ENCODE measurements at regions not wholly inside any gene's neighbourhood (a gene's known extent, or its start where the extent isn't known, plus 50 kb on each side); places are given as distances from the start of the nearest gene placed in this dataset.

DNA sequence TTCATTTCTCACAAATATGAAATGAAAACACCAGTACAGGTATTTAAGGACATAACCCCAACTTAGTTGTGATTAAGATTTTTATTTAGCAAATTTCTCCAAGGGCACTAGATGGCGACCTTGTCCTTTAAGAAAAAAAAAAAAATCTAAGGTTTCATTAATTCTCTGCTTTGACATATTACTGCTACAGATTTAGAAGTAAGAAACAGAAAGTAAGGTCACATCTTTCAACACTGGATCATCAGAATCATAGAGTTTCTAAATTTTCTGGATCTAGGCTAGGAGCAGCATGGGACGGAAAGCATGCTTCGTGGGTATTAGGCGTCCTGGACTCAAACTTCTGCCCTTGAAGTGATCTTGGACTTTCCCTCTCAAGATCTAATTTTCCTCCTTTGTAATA is 85.5 kb upstream of the PRKG1 start:
- Histone ChIP-seq H3K79me2 (ENCODE audit: low read depth) (no peaks in the 10 kb centered on the region), H2AFZ (no peak overlapping the region), H3K4me3 (no peak overlapping the region), H4K20me1 (ENCODE audit: insufficient read depth) (no peaks in the 10 kb centered on the region), H3K36me3 (ENCODE audit: low read depth) (no peaks in the 10 kb centered on the region), H3K4me1 (replicated peaks; ENCODE audit: insufficient read depth) (0 out of 2 replicates have a peak, but pooled peaks cover 4% of the 10 kb centered on the region), H3K27me3 (ENCODE audit: insufficient read depth, low read depth) (peaks cover 20% of the 10 kb centered on the region; the same call in 1 of the 2 replicates), H3K9me2 (ENCODE audit: insufficient read depth) (no peaks in the 10 kb centered on the region), H3F3A (ENCODE audit: insufficient read depth, low read depth) (no peaks in the 10 kb centered on the region), H3K4me2 (no peak overlapping the region), H3K27ac (no peak overlapping the region), H3K9me3 (ENCODE audit: insufficient read depth, low read depth) (no peaks in the 10 kb centered on the region)
- CTCF ChIA-PET = no interaction called here
- BruUV-seq (replicated peaks) = no TSS peak
- POLR2A ChIA-PET (ENCODE audit: unreplicated experiment) = no interaction called here
- no peak for DNase-seq
- intact Hi-C loops (cut with micrococcal nuclease; ENCODE audit: unreplicated experiment) = loop anchor here (5.0 kb wide), 1 partner anchor 1014 kb away; no protein-coding TSS in a partner anchor
- TF ChIP-seq EZH2 (IDR thresholded peaks at IDR 0.05; ENCODE audit: low read depth) = no peak
- TF ChIP-seq, protein P1, sequence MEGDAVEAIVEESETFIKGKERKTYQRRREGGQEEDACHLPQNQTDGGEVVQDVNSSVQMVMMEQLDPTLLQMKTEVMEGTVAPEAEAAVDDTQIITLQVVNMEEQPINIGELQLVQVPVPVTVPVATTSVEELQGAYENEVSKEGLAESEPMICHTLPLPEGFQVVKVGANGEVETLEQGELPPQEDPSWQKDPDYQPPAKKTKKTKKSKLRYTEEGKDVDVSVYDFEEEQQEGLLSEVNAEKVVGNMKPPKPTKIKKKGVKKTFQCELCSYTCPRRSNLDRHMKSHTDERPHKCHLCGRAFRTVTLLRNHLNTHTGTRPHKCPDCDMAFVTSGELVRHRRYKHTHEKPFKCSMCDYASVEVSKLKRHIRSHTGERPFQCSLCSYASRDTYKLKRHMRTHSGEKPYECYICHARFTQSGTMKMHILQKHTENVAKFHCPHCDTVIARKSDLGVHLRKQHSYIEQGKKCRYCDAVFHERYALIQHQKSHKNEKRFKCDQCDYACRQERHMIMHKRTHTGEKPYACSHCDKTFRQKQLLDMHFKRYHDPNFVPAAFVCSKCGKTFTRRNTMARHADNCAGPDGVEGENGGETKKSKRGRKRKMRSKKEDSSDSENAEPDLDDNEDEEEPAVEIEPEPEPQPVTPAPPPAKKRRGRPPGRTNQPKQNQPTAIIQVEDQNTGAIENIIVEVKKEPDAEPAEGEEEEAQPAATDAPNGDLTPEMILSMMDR (conservative IDR thresholded peaks at IDR 0.05) = peak; percentile 60

DNA sequence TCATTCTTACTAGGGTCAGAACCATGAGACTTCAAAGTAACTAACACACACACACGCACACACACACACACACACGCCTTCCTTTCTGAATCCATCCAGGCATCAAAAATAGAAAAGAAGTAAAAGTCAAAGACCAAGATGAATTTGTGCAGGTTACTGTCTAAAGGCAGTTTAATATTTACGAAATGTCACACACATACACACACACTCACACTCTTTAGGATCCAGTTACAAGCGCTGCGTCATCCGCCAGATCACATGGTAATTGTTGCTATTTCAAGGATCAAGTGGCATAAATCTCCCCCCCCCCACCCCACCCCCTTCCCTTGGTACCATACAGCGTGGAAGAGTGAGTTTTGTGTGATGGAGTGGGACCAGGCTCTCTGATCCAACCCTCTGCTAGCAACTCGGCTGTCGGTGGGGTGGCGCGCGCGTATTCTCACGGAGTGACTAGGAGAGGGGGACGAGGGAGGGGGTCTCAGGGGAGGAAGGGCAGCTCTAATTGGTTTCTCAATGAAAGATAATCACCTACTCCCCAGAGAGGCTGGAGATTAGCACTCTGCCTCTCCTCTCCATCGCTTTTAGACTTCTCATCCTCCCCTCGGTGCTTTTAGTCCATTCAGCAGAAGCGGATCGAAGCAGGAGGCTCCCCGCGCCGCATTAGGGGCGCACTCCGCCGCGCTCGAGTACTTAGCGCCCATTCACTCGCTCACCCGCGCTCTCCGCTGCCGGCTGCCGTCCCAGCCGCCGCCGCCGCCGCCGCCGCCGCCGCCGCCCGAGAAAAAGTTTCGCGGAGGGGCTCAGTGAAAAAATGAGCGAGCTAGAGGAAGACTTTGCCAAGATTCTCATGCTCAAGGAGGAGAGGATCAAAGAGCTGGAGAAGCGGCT is 83.5 kb upstream of the PRKG1 start:
- peaks cover 11% of the 10 kb centered on the region; the same call in 1 of the 2 replicates for H3K4me1 ChIP-seq (replicated peaks; ENCODE audit: insufficient read depth)
- H3K36me3 ChIP-seq (ENCODE audit: low read depth) = no peaks in the 10 kb centered on the region
- ChIA-PET POLR2A (ENCODE audit: unreplicated experiment) (interaction anchor here (0.7 kb wide), 1 partner anchor 1235 kb away, joined by 4 read pairs; no protein-coding TSS in a partner anchor), CTCF (no interaction called here)
- peaks cover 20% of the 10 kb centered on the region; the same call in 1 of the 2 replicates for H3K27me3 ChIP-seq (ENCODE audit: insufficient read depth, low read depth)
- H3F3A ChIP-seq (ENCODE audit: insufficient read depth, low read depth) = no peaks in the 10 kb centered on the region
- H4K20me1 ChIP-seq (ENCODE audit: insufficient read depth) = no peaks in the 10 kb centered on the region; the same call in 1 of the 2 replicates
- H3K79me2 ChIP-seq (ENCODE audit: low read depth) = no peaks in the 10 kb centered on the region
- H3K27ac ChIP-seq = no peak overlapping the region
- TF ChIP-seq, protein P1 (conservative IDR thresholded peaks at IDR 0.05) = no peak
- TF ChIP-seq EZH2 (IDR thresholded peaks at IDR 0.05; ENCODE audit: low read depth) = no peak
- H2AFZ ChIP-seq = peak overlapping the region; percentile 83
- no TSS peak for BruUV-seq (replicated peaks)
- intact Hi-C loops (cut with micrococcal nuclease; ENCODE audit: unreplicated experiment) = no loop called here
- peak overlapping the region; percentile 51; the same call in 1 of the 2 replicates for H3K4me3 ChIP-seq
- H3K9me2 ChIP-seq (ENCODE audit: insufficient read depth) = no peaks in the 10 kb centered on the region
- peak in 1 of 2 experiments; percentile 43 for DNase-seq
- H3K9me3 ChIP-seq (ENCODE audit: insufficient read depth, low read depth) = no peaks in the 10 kb centered on the region
- H3K4me2 ChIP-seq = peak overlapping the region; percentile 74

- no peaks in the 10 kb centered on the region for H3K79me2 ChIP-seq (ENCODE audit: low read depth)
- no peaks in the 10 kb centered on the region for H3K36me3 ChIP-seq (ENCODE audit: low read depth)
- no peaks in the 10 kb centered on the region for H3F3A ChIP-seq (ENCODE audit: insufficient read depth, low read depth)
- peaks cover 11% of the 10 kb centered on the region; the same call in 1 of the 2 replicates for H3K4me1 ChIP-seq (replicated peaks; ENCODE audit: insufficient read depth)
- peak overlapping the region; percentile 83 for H2AFZ ChIP-seq
- H3K4me2 ChIP-seq = peak overlapping the region; percentile 74
- intact Hi-C loops (cut with micrococcal nuclease; ENCODE audit: unreplicated experiment) = no loop called here
- H3K9me3 ChIP-seq (ENCODE audit: insufficient read depth, low read depth) = no peaks in the 10 kb centered on the region
- DNase-seq = no peak
- BruUV-seq (replicated peaks) = no TSS peak
- H3K9me2 ChIP-seq (ENCODE audit: insufficient read depth) = no peaks in the 10 kb centered on the region
- H4K20me1 ChIP-seq (ENCODE audit: insufficient read depth) = no peaks in the 10 kb centered on the region; the same call in 1 of the 2 replicates
- CTCF ChIA-PET = no interaction called here
- H3K27me3 ChIP-seq (ENCODE audit: insufficient read depth, low read depth) = peaks cover 20% of the 10 kb centered on the region; the same call in 1 of the 2 replicates
- POLR2A ChIA-PET (ENCODE audit: unreplicated experiment) = interaction anchor here (0.7 kb wide), 1 partner anchor 1236 kb away, joined by 4 read pairs; no protein-coding TSS in a partner anchor
- TF ChIP-seq, protein P1 (conservative IDR thresholded peaks at IDR 0.05) = no peak
- no peak for TF ChIP-seq EZH2 (IDR thresholded peaks at IDR 0.05; ENCODE audit: low read depth)
- peak overlapping the region; percentile 51; the same call in 1 of the 2 replicates for H3K4me3 ChIP-seq
- no peak overlapping the region for H3K27ac ChIP-seq
Measured at GRCh38 chr10:50991456-50992355, 82.6 kb upstream of the PRKG1 start.
